Duodenal mucosa (tissue), 2 donors: ENCODE measurements at regions not wholly inside any gene's neighbourhood (a gene's known extent, or its start where the extent isn't known, plus 50 kb on each side); places are given as distances from the start of the nearest gene placed in this dataset.
"Not testable (repeated sequence)": the region's sequence is repeated elsewhere in the genome, so short reads cannot be mapped to it uniquely, and the experiment has no call there.

Experiments used
- H3K27ac ChIP-seq: one replicate; pipeline ENCODE4 v1.7.0; 2013; ENCODE audit warnings: low read depth, low read length
- H3K27me3 ChIP-seq, 2 donors: one replicate each; pipeline ENCODE4 v1.7.0; 2013; ENCODE audit warnings: low read length in 2 of 2, control low read depth in 1 of 2; ENCODE audit not compliant: insufficient read depth in 2 of 2, control insufficient read depth in 1 of 2
- H3K36me3 ChIP-seq, 2 donors: one replicate each; pipeline ENCODE4 v1.7.0; 2013; ENCODE audit warnings: low read length in 2 of 2, control low read depth in 1 of 2; ENCODE audit not compliant: insufficient read depth in 2 of 2, control insufficient read depth in 1 of 2
- H3K4me1 ChIP-seq, 2 donors: one replicate each; pipeline ENCODE4 v1.7.0; 2013; ENCODE audit warnings: low read length in 2 of 2, control low read depth in 1 of 2; ENCODE audit not compliant: insufficient read depth in 2 of 2, control insufficient read depth in 1 of 2
- H3K4me3 ChIP-seq, 2 donors: one replicate each; pipeline ENCODE4 v1.7.0; 2013; ENCODE audit warnings: low read length in 2 of 2, low read depth in 1 of 2
- H3K9ac ChIP-seq, 2 donors: one replicate each; pipeline ENCODE4 v1.7.0; 2013; ENCODE audit warnings: low read length in 2 of 2, low read depth in 1 of 2
- H3K9me3 ChIP-seq, 2 donors: one replicate each; pipeline ENCODE4 v1.7.0; 2013; ENCODE audit warnings: low read length in 2 of 2, control low read depth in 1 of 2; ENCODE audit not compliant: control insufficient read depth in 1 of 2

DNA sequence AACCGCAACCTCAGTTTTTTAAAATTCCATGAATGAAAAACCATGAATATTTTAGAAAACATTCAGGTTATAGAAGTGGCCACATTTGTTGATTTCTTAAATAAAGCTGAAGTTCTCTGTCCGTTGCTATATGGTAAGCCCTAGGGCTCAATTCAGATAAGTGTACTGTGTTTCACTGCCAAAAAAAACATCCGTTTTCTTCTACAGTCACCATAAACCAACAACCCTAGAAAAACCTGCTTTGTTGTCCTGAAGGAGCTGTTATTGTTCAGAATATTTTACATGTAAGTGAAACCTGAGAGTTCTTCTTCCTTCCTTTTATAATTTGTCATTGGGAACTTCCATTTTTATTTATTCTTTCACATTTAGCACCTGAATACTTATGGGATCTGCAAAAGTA, 274.1 kb downstream of the TFAP2A start:
- no peaks in the 10 kb centered on the region for H3K4me1 ChIP-seq
- no peaks in the 10 kb centered on the region for H3K36me3 ChIP-seq
- H3K9me3 ChIP-seq, result no peaks in the 10 kb centered on the region
- H3K27ac ChIP-seq, result no peak overlapping the region
- no peaks in the 10 kb centered on the region for H3K27me3 ChIP-seq
- H3K9ac ChIP-seq, result no peak overlapping the region
- no peak overlapping the region for H3K4me3 ChIP-seq

DNA sequence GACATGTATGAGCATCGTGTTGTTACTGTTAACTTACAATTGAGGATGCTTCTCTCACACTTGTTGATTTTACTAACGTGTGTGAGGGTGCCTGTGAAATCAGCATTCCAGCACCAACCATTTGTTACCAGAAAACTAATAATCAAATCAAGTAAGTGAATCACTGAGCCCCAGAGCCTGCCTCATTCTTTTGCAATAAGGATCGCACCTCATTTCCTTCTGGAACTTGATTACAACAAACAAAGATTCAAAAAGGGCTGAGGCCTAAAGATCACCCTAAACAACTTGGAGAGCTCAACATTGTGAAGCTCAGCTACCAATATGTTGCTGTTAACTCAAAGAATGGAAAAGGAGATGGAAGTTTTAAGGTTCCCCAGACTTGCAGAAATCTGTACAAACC, 274.7 kb downstream of the TFAP2A start:
- Histone ChIP-seq H3K9ac (no peak overlapping the region), H3K4me1 (no peaks in the 10 kb centered on the region), H3K27me3 (no peaks in the 10 kb centered on the region), H3K27ac (no peak overlapping the region), H3K4me3 (no peak overlapping the region), H3K36me3 (no peaks in the 10 kb centered on the region), H3K9me3 (no peaks in the 10 kb centered on the region)

DNA sequence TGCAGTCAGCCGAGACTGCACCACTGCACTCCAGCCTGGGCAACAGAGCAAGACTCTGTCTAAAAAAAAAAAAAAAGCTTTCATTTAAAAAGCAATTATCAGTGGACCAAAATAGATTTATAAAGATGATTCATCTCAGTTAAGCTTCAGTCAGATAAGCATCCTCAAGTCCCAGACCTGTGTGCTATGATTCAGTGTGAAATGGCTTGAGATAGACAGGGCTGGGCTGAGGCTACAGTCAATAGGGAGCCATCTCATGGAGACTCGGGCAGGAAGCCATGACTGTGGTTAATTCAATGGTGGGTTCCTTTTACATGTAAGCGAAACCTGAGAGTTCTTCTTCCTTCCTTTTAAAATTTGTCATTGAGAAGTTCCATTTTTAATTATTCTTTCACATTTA, 276.0 kb downstream of the TFAP2A start:
- H3K9ac ChIP-seq, result no peak overlapping the region
- no peaks in the 10 kb centered on the region for H3K36me3 ChIP-seq
- no peak overlapping the region for H3K27ac ChIP-seq
- no peaks in the 10 kb centered on the region for H3K9me3 ChIP-seq
- no peaks in the 10 kb centered on the region for H3K4me1 ChIP-seq
- no peak overlapping the region for H3K4me3 ChIP-seq
- H3K27me3 ChIP-seq, result no peaks in the 10 kb centered on the region

DNA sequence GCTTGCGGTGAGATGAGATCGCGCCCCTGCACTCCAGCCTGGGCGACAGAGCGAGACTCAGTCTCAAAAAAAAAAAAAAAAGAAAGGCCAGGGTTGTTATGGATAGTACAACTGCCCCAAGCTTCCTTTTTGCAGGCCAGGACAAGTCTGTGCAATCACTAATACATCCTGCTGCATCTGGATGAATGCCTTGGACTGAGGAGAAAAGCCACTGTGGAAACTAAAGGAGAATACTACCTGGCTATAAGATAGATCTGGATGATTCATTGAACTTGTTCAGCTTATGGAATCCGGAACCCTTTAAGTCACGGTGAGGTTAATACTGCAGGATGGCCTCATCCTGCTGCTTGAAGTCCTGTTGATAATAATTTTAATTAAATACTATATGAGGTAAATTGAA, 278.2 kb downstream of the TFAP2A start:
- H3K4me1 ChIP-seq, result no peaks in the 10 kb centered on the region
- H3K9ac ChIP-seq, result no peak overlapping the region
- H3K4me3 ChIP-seq, result no peak overlapping the region
- no peaks in the 10 kb centered on the region for H3K36me3 ChIP-seq
- H3K9me3 ChIP-seq, result no peaks in the 10 kb centered on the region
- no peak overlapping the region for H3K27ac ChIP-seq
- H3K27me3 ChIP-seq, result no peaks in the 10 kb centered on the region

- not testable (repeated sequence) for H3K27me3 ChIP-seq, H3K36me3 ChIP-seq, H3K27ac ChIP-seq, H3K4me3 ChIP-seq, H3K4me1 ChIP-seq, H3K9ac ChIP-seq, H3K9me3 ChIP-seq
These were observed 280.7 kb downstream of the TFAP2A start for GRCh38 chr6:10134185-10134584.

GRCh38 chr6:10128721-10129120, 286.2 kb downstream of the TFAP2A start:
- no peaks in the 10 kb centered on the region for H3K9me3 ChIP-seq
- no peaks in the 10 kb centered on the region for H3K4me1 ChIP-seq
- H3K9ac ChIP-seq, result no peak overlapping the region
- H3K27me3 ChIP-seq, result no peaks in the 10 kb centered on the region
- H3K36me3 ChIP-seq, result no peaks in the 10 kb centered on the region
- no peak overlapping the region for H3K4me3 ChIP-seq
- no peak overlapping the region for H3K27ac ChIP-seq

- Histone ChIP-seq H3K27ac (no peak overlapping the region), H3K9ac (no peak overlapping the region), H3K36me3 (no peaks in the 10 kb centered on the region), H3K4me3 (no peak overlapping the region), H3K4me1 (no peaks in the 10 kb centered on the region), H3K9me3 (no peaks in the 10 kb centered on the region), H3K27me3 (no peaks in the 10 kb centered on the region)
These were observed 292.7 kb downstream of the TFAP2A start for GRCh38 chr6:10122164-10122563.

GRCh38 chr6:10112871-10113549, 301.9 kb downstream of the TFAP2A start:
- Histone ChIP-seq H3K27ac (no peak overlapping the region), H3K36me3 (no peaks in the 10 kb centered on the region), H3K4me3 (no peak overlapping the region), H3K4me1 (no peaks in the 10 kb centered on the region), H3K9me3 (no peaks in the 10 kb centered on the region), H3K27me3 (no peaks in the 10 kb centered on the region), H3K9ac (no peak overlapping the region)

GRCh38 chr6:10111975-10112374, 302.9 kb downstream of the TFAP2A start:
- H3K4me1 ChIP-seq, result no peaks in the 10 kb centered on the region
- no peak overlapping the region for H3K9ac ChIP-seq
- no peaks in the 10 kb centered on the region for H3K27me3 ChIP-seq
- H3K4me3 ChIP-seq, result no peak overlapping the region
- H3K9me3 ChIP-seq, result no peaks in the 10 kb centered on the region
- no peaks in the 10 kb centered on the region for H3K36me3 ChIP-seq
- H3K27ac ChIP-seq, result no peak overlapping the region

DNA sequence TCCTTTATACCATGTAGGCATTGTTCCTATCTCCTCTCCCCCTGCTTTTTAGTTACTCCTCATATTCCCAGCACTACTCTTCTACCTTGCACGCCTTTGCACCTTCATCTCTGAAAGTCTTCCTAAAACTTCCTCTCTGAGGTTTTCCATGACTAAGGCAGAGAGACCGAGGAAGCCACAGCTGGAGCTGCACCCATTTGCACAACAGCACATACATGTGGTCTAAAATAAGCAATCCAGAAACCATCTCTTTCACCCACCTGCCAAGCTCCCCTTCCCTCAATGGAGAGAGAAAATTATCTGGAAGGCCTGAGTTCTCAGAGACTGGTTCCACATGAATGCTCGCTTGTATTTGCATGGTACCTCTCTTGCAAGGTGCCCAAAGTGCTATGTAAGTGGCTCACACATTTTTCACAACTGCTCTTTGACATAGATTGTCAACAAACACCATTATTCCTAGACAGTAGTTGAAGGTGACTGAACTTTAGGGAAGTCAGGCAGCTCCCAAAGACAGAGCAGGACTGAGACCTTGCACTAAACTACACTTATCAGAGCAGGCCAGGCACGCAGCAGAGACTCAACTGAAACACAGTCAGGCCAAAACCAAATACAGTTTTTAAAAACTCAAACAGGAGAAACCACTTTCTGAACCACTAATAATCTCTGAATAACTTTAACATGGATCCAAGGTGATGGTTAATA, 313.2 kb downstream of the TFAP2A start:
- Histone ChIP-seq H3K4me1 (peaks cover 0 to 5% of the 10 kb centered on the region in 2 donors), H3K27ac (no peak overlapping the region), H3K9me3 (no peaks in the 10 kb centered on the region), H3K27me3 (no peaks in the 10 kb centered on the region), H3K4me3 (no peak overlapping the region), H3K36me3 (no peaks in the 10 kb centered on the region), H3K9ac (no peak overlapping the region)
